ENCODE measurements at regions not wholly inside any gene's neighbourhood (a gene's known extent, or its start where the extent isn't known, plus 50 kb on each side); places are given as distances from the start of the nearest gene placed in this dataset.
"Not testable (repeated sequence)": the region's sequence is repeated elsewhere in the genome, so short reads cannot be mapped to it uniquely, and the experiment has no call there.

DNA sequence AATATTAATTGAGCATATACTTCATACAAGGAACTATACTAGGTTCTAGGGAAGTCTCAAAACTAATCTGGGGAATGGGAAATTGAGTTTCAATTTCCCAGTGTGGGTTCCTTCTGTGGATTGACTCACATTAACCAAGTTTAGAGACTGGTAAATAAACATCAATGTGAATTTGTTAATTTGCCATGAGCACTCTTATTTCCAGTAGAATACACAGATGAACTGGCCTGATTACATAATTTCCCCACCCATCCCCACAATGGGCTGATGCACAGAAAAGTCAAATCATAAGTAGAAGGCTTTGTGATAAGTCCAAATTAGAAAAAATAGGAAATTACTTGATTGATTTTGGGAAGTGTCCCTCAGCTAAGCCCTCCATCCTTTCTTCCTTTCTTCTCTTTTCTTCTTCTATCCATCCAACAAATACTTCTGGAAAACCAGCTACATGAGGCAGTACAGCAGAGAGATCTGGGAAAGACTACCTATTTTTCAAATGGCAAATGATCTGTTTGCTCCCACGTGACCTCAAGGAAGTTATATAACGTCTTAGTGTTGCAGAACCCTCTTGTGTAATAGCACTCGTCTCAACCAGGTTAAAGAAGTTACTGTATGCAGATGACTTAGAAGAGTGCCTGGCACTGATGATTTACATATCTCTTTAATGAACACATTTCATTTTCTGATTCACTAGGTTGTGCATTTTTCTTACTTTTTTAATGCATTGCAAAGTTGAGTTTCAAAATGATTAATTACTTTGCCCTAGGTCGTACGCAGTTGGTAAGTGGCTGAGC is 312.3 kb downstream of the SV2B start:
- ATAC-seq (no peak), DNase-seq (ENCODE audit: missing footprints) (no peak)
- intact Hi-C loops (cut with DNase I): no loop called here

DNA sequence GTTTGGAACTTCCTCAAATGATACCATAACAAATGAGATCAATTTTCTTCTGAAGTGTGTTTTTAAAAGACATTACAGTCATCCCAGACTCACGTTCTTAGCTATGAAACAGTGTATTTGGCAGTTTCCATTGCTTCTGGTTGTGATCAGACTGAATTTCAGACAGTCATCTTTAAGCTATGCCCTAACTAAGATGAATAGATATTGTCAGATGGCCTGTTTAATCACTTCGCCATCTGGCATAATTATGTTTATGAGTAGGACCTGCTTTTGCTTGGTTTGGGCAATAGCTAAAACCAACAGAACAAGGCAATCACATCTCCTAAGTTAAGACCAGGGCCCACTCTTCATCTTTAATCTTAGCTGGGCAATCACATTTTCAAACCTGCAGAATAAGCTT is 313.1 kb downstream of the SV2B start:
- ATAC-seq: no peak
- intact Hi-C loops (cut with DNase I): no loop called here

DNA sequence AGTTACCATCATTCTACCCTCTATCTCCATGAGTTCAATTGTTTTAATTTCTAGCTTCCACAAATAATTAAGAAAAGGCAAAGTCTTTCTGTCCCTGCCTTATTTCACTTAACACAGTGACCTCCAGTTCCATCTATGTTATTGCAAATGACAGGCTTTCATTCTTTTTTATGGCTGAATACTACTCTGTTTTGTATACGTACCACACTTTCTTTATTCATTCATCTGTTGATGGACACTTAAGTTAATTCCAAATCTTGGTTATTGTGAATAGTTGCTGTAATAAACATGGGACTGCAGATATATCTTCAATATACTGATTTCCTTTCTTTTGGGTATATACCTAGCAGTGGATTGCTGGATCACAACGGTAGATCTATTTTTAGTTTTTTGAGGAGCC is 314.1 kb downstream of the SV2B start:
- no peak for ATAC-seq
- intact Hi-C loops (cut with DNase I): no loop called here
- no peak for DNase-seq (ENCODE audit: missing footprints)

More for the DNA sequence above, 313.1 kb downstream of the SV2B start:
- no peak for DNase-seq (ENCODE audit: missing footprints)

DNA sequence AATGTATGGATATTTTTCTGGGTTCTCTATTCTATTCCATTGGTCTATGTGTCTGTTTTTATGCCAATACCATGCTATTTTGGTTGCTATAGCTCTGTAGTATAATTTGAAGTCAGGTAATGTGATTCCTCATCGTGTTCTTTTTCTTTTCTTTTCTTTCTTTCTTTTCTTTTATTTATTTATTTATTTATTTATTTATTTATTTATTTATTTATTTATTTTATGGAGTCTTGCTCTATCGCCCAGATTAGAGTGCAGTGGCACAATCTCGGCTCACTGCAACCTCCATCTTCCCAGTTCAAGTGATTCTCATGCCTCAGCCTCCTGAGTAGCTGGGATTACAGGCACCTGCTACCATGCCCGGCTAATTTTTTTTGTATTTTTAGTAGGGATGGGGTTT is 315.2 kb downstream of the SV2B start:
- ATAC-seq; intact Hi-C loops (cut with DNase I); DNase-seq (ENCODE audit: missing footprints): not testable (repeated sequence)

DNA sequence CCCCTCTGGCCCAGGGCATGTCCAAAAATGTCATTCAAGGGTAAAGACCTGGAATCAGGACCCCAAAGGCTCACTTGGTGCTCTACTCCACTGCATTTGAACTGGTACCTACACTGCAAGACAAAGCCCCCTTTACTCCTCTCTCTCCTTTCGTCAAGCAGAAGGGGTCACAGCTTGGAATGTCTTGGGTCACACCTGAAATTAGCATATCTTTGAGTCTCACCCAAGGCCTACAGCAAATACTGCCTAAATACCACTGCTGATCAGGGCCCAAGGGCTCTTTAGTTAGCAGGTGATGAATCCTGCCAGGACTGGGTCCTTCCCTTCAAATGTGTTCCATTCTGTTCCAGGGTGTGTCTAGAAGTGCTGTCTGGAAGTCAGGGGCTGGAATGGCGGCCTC is 320.6 kb downstream of the SV2B start:
- ATAC-seq: no peak
- no peak for DNase-seq (ENCODE audit: missing footprints)
- intact Hi-C loops (cut with DNase I): no loop called here

DNA sequence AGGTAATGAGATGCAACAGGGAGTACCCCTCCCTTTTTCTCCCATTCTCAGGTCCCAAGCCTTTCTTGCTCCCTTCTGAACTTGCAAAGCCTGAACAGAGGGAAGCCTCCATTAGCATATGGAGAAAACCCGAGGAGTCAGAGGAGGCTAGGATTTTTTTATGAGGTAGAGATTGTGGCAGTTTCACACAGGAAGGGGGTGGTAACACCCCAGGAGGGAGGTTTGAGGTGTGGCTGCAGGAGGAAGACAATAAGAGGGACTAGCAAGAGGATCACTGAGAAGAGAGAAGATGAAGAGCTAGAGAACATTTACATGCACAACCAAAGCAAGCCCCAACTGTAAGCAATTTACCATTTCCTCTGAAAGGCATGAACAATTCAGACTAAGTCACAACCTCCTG is 322.7 kb downstream of the SV2B start:
- DNase-seq (ENCODE audit: missing footprints) (no peak), ATAC-seq (no peak)
- intact Hi-C loops (cut with DNase I): no loop called here

DNA sequence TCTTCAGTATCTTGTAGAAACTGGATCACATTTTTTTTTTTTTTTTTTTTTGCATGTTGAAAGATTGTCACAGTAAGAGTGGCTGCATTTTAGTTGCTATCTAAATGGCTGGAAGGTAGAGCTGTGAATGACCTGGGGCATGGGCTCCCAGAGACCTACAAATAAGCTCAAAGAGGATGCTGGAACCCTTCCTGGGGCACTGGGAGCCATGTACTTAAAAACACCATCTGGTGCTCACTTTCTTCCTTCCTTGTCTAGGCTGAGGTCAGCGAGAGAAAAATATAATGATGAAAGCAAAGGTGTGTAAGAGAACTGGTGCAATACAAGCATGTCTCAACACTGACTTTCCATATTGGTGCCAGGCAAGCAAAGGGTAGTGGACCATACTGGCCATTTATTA is 323.9 kb downstream of the SV2B start:
- ATAC-seq (no peak), DNase-seq (ENCODE audit: missing footprints) (no peak)
- intact Hi-C loops (cut with DNase I): no loop called here

DNA sequence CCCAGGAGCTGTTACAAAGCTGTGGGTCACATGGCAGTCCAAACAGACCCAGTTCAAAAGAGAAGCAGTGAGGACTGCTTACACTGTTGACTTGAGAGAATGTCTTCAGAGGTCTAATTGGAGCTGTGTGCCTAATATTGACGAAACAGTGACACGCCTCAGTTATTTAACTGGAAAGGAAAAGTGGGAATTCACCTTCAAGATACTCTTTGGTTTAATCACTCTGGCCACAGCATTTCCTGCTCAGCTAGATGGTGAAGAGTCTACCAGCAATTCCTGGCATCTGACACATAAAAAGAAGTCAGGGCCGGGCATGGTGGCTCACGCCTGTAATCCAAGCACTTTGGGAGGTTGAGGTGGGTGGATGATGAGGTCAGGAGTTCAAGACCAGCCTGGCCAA is 326.4 kb downstream of the SV2B start:
- intact Hi-C loops (cut with DNase I): no loop called here
- ATAC-seq: no peak
- no peak for DNase-seq (ENCODE audit: missing footprints)

DNA sequence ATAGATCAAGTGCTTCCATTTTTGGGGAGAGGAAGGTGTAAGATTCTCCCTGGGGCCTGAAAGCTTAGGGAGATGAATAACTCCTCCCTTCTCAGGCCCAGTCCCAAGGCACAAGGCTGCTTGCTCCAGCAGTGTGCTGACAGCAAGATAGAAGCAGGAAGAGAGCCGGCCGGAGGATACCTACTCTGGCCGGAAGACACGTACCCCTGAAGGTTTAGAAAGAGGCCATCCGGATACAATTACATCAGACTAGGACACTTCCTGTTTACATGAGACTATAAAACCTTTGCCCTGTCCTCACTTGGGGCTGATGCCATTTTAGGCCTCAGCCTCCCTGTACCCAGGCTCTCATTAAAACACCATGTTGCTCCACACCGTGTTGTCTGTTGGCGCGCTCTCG is 329.9 kb downstream of the SV2B start:
- intact Hi-C loops (cut with DNase I): no loop called here
- DNase-seq (ENCODE audit: missing footprints): no peak
- no peak for ATAC-seq

DNA sequence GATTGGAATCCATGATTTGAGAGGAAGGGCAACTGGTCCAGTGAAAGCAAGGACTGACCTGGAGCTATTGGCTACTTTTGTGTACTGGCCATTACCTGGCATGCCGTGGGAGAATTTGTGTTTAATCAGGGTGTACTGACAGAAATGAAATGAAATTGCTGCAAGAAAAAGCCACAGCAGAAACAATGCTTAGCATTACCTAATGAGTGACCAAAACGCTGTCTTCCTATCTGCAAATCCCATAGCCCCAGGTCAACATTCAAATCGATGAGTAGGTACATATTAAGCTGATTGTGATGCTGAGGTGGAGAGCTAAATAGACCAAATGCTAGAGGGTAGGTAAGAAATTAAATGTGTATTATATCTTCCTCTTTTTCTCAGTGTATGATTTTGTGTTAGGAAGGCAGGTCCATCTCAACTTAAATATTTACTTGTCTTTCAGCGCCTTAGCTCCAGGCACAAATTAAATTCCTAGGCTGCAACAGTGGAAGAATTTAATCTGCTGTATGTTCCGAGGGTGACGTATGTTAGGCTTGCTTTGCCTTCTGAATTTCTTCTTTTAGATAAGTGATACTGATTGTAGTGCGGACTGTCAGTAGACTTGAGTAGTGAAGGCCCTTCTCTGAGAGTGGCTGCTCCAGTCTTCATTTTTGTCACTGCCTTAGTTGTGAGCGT is 331.1 kb downstream of the SV2B start:
- intact Hi-C loops (cut with DNase I): no loop called here
- DNase-seq (ENCODE audit: missing footprints): no peak
- ATAC-seq: no peak

DNA sequence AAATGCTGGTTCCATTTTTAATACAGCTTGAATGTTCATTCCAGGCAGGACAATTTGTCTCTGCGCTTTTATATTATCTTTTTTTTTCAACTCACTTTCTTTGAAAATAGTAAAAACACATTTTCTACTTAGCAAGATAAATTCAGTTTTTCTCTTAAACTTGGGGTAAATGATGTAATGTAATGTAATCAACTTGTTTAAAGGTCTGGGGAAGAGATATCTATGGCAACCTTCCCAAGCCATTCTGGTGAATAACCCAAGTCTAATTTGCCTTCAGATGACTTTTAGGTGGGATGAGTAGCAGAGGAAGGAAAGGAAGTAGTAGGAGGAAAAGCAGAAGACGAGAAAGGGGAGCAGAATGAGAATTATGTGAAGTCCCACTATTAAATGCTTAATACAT is 335.1 kb downstream of the SV2B start:
- no peak for ATAC-seq
- DNase-seq (ENCODE audit: missing footprints): no peak
- intact Hi-C loops (cut with DNase I): no loop called here

DNA sequence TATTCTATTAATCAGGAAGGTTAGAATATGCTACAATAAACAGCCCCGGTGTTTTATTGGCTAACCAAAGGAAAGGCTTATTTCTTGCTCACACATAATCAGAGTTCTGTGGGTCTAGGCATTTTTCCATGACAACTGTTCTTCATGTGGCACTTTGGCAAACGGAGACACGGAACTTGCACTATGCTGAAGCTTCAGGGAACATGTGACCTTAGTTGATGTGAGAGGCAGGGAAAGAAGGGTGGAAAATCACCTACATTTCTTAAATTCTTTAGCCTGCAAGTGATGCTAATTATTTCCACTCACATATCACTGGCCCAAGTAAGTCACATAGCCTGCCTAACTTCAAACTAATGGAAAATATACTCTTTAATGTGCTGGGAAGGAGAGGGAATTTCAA is 344.6 kb downstream of the SV2B start:
- ATAC-seq: no peak
- intact Hi-C loops (cut with DNase I): no loop called here
- DNase-seq (ENCODE audit: missing footprints): no peak

DNA sequence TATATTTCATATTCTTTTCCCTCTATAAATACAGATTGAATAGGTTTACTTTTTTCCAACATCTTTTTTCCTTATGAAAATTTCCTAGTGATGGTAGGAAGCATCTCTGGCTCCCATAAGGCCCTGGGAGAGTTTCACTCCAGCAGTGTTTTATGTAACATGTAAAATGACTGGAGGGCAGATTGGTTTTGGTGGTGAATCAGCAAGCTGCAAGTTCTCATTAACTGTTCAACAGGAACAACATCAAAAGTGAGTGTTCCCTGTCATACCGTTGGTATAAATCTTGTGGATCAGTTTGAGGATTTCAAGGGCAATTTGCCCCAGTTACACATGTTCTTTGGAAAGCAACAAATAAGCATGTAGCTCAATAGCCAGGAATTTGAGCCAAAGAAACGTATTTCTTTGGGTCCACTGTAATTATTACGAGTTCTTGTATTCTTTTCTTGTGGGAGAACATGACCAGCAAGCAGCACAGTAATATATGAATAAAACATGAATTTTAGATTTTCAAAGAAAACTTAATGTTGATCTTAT is 345.7 kb downstream of the SV2B start:
- DNase-seq (ENCODE audit: missing footprints): no peak
- no peak for ATAC-seq
- intact Hi-C loops (cut with DNase I): no loop called here

DNA sequence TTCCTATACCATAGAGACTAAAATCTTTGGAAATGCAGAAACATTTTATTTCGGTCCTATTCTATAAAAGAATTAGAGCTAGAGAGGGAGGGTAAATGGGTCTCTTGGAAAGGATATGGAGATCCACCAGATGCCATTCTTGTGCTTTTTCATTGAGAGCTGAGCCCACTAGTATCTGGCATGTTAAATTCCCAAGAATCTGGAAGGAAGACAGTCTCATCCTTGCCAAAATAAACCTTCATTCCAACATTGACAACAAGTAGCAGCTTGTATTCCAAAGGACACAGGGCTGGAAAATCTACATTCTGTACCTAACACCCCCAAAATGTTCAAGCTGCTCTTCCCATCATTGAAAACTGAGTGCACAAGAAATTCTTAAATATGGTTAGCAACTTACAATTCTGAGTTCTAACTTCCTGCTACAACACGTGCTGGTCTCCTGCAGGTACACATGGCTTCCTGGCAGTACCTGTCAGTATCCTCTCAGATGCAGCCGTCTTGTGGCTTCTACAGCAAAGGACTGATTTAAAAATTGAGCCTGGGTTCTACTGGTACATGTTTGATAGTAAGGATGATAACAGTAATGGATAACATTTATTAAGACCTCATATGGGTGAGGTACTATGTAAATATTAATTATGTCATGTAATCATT is 348.1 kb downstream of the SV2B start:
- intact Hi-C loops (cut with DNase I): no loop called here
- no peak for DNase-seq (ENCODE audit: missing footprints)
- no peak for ATAC-seq

DNA sequence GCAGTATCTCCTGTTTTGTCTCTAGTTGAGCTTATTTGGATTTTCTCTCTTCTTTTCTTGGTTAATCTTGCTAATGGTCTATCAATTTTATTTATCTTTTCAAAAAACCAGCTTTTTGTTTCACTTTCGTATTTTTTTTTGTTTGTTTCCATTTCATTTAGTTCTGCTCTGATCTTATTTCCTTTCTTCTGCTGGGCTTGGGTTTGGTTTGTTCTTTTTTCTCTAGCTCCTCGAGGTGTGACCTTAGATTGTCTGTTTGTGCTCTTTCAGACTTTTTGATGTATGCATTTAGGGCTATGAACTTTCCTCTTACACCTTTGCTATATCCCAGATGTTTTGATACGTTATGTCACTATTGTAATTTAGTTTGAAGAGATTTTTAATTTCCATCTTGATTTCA is 353.3 kb downstream of the SV2B start:
- intact Hi-C loops (cut with DNase I); ATAC-seq: not testable (repeated sequence)

DNA sequence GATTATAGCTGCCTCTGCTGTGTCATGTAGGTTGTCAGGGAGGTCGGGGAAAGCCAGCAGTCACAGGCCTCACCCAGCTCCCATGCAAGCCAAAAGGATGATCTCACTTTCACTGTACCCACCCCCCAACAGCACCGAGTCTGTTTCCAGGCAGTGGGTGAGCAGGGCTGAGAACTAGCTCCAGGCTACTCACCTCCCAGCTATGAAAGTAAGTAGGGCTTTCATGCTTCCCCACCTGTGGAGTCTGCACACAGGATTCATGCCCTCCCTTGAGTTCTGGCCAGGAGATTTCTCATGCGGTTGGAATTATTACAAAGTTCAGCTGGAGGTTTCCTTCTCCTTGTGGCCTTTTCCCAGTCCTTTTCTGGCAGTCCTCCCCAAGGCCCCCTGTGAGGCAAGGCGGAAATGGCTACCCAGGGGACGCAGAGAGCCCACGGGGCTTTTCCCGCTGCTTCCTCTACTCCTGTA is 356.2 kb downstream of the SV2B start:
- intact Hi-C loops (cut with DNase I): no loop called here
- no peak for ATAC-seq
- DNase-seq (ENCODE audit: missing footprints): no peak

More for the DNA sequence above, 353.3 kb downstream of the SV2B start:
- not testable (repeated sequence) for DNase-seq (ENCODE audit: missing footprints)

DNA sequence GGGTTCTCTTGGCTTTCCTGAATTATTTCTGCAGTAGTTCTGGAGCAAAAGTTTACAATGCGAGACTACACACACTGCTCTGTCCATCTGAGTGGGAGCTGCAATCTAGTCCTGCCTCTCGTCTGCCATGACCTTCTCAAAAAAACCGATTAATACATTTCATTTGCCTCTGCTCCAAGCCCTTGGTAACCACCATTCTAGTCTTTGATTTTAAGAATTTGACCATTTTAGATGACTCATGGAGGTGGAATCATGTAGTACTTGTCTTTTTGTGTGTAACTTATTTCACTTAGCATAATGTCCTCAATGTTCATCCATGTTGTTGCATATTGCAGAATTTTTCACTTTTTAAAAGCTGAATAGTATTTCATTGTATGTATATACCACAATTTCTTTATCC is 356.9 kb downstream of the SV2B start:
- intact Hi-C loops (cut with DNase I): no loop called here
- no peak for DNase-seq (ENCODE audit: missing footprints)
- no peak for ATAC-seq

DNA sequence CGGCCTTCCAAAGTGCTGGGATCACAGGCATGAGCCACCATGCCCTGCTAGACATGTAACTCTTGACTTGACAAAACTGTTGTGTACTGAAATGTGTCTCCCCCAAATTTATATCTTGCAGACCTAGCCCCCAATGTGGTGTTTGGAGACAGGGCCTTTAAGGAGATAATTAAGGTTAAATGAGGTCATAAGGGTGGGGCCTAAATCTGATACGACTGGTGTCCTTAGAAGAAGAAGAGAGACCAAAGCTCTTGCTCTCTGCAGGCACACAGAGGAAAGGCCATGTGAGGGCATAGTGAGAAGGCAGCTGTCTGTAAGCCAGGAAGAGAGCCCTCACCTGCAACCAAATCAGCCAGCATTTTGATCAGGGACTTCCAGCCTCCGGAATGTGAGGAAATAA is 361.3 kb downstream of the SV2B start:
- no peak for ATAC-seq

DNA sequence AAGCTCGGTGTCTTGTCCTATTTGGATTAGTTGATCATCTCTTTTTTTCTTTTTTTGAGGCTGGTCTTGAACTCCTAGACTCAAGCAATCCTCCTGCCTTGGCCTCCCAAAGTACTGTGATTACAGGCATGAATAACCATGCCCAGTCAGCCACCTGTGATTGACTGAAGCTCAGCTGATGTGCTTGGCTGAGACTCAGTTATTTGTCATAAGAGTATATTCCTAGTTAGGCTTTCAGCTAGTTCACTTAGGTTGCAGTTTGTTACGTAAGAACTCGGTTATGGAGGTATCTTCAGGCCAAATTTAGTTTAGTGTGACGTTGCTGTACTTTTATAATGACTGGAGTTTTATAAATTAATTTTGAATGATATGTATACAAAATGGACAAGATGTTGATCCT is 365.0 kb downstream of the SV2B start:
- no peak for DNase-seq (ENCODE audit: missing footprints)
- intact Hi-C loops (cut with DNase I): no loop called here
- ATAC-seq: no peak

More for the DNA sequence above, 361.3 kb downstream of the SV2B start:
- intact Hi-C loops (cut with DNase I): no loop called here
- DNase-seq (ENCODE audit: missing footprints): no peak

DNA sequence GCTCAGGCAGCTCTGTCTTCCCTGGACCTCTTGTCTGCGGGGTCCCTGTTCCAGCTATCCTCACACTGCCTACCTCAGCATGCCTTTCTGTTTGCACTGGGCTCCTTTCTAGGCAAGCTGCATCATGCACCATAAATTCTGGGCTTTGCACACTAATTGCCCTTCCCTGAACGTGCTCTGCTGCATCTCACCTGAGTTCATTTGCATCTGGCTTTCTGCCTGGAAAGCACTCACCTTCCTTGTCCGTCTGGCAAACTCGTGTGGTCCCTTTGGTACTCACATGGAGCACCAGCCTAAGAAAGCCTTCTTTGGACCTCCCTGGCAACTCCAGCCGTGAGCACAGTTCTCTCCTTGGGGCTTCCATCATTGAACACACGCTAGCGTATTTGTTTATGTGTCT is 365.6 kb downstream of the SV2B start:
- intact Hi-C loops (cut with DNase I): no loop called here
- ATAC-seq (no peak), DNase-seq (ENCODE audit: missing footprints) (no peak)

Data from Right ventricle myocardium inferior (tissue), 1 donor.